Sigmoid colon (tissue), 6 donors: ENCODE measurements at regions not wholly inside any gene's neighbourhood (a gene's known extent, or its start where the extent isn't known, plus 50 kb on each side); places are given as distances from the start of the nearest gene placed in this dataset.

ENCODE experiments used
- DNase-seq: peaks from one replicate; pipeline ENCODE4 v3.0.0-alpha.2; 2019
- H3K27ac ChIP-seq, 4 donors: fragments of 200-600 bp; sonication (generic); one replicate each; pipeline ENCODE4 v1.5.1; 2016 to 2019; ENCODE audit warnings: mild to moderate bottlenecking in 1 of 4
- H3K27me3 ChIP-seq, 3 donors: fragments of 200-600 bp; sonication (generic); one replicate each; pipeline ENCODE4 v1.5.1; 2019; ENCODE audit warnings: mild to moderate bottlenecking in 1 of 3
- H3K36me3 ChIP-seq, 4 donors: fragments of 200-600 bp; sonication (generic); one replicate each; pipeline ENCODE4 v1.5.1; 2016 to 2019
- H3K4me1 ChIP-seq, 4 donors: fragments of 200-600 bp; sonication (generic); one replicate each; pipeline ENCODE4 v1.5.1; 2017 to 2019
- H3K4me3 ChIP-seq, 4 donors: fragments of 200-600 bp; sonication (generic); one replicate each; pipeline ENCODE4 v1.5.1; 2017 to 2019; ENCODE audit warnings: mild to moderate bottlenecking in 2 of 4, moderate library complexity in 1 of 4
- H3K9me3 ChIP-seq, 4 donors: fragments of 200-600 bp in 3 of 4; sonication (generic) in 3 of 4; one replicate each; pipeline versions ENCODE4 v1.5.1 to v1.6.1; 2013 to 2019
- EP300 ChIP-seq, 4 donors: sonication (generic); formaldehyde crosslinking; IDR thresholded peaks; one replicate each; pipeline ENCODE4 v1.6.1; 2017; ENCODE audit warnings: antibody characterized with exemption in 4 of 4
- POLR2A ChIP-seq, 2 donors: fragments of 450-650 bp; IDR thresholded peaks; one replicate each; pipeline ENCODE4 v1.6.1; 2016; ENCODE audit warnings: antibody characterized with exemption in 2 of 2, mild to moderate bottlenecking in 2 of 2, moderate library complexity in 2 of 2
- POLR2AphosphoS5 ChIP-seq, 4 donors: sonication (generic); formaldehyde crosslinking; IDR thresholded peaks; one replicate each; pipeline ENCODE4 v1.6.1; 2017; ENCODE audit warnings: antibody characterized with exemption in 4 of 4
- WGBS, 2 donors: extraction: QIAGEN DNeasy Blood & Tissue Kit; methylation state at CpG; one replicate each; pipeline ENCODE4 v1.1.7; 2013; 5-methylcytosine and 5-hydroxymethylcytosine counted together
- intact Hi-C: fragments of 100-400 bp; cut with DNase I; formaldehyde crosslinking; loops from one replicate; pipeline ENCODE4 v1.15.1; 2023
- TF ChIP-seq, protein P1 (sequence below), 4 experiments: fragments of 450-650 bp in 3 of 4; fragments of 200-600 bp in 1 of 4; IDR thresholded peaks; one replicate each; pipeline ENCODE4 v1.5.1; 2016 to 2019; ENCODE audit warnings: antibody characterized with exemption in 4 of 4, mild to moderate bottlenecking in 3 of 4, moderate library complexity in 2 of 4
- donor health status: healthy with polysubstance abuse.
- donor health status: healthy.

GRCh38 chrX:16250296-16250695 is 83.0 kb downstream of the MAGEB17 start:
- no peaks in the 10 kb centered on the region for H3K36me3 ChIP-seq
- no peak for DNase-seq
- 67 to 69% methylated on average over 1 of the region's 1 CpG for WGBS, 2 donors
- TF ChIP-seq EP300 (IDR thresholded peaks at IDR 0.05) (no peak), POLR2A (IDR thresholded peaks at IDR 0.05) (no peak), POLR2AphosphoS5 (IDR thresholded peaks at IDR 0.05) (no peak)
- no peaks in the 10 kb centered on the region for H3K27me3 ChIP-seq
- intact Hi-C loops: no loop called here
- no peak overlapping the region for H3K4me3 ChIP-seq
- H3K27ac ChIP-seq: no peak overlapping the region
- no peaks in the 10 kb centered on the region for H3K9me3 ChIP-seq
- no peaks in the 10 kb centered on the region for H3K4me1 ChIP-seq

DNA sequence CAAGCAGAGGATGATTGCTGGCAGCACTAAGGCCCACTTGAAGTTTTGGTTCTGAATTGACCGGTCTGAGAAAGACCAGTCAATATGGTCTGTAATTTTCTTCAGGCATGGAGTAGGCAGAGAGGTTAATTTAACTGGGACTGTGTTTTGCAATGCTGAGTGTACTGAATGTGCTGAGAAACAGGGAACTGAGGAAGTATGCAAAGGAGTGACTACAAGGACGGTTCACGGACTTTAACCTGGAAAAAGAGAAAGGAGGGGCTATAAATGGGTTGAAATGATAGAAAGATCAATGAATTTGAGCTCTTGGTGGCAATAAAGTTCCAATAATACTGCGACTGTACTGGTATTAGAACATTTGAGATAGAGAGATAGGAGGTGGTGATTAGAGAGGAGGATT is 84.5 kb downstream of the MAGEB17 start:
- Histone ChIP-seq H3K9me3 (no peaks in the 10 kb centered on the region), H3K27me3 (no peaks in the 10 kb centered on the region), H3K4me1 (no peaks in the 10 kb centered on the region), H3K4me3 (no peak overlapping the region), H3K27ac (no peak overlapping the region), H3K36me3 (no peaks in the 10 kb centered on the region)
- TF ChIP-seq POLR2AphosphoS5 (IDR thresholded peaks at IDR 0.05): no peak
- no peak for TF ChIP-seq EP300 (IDR thresholded peaks at IDR 0.05)
- TF ChIP-seq, protein P1, sequence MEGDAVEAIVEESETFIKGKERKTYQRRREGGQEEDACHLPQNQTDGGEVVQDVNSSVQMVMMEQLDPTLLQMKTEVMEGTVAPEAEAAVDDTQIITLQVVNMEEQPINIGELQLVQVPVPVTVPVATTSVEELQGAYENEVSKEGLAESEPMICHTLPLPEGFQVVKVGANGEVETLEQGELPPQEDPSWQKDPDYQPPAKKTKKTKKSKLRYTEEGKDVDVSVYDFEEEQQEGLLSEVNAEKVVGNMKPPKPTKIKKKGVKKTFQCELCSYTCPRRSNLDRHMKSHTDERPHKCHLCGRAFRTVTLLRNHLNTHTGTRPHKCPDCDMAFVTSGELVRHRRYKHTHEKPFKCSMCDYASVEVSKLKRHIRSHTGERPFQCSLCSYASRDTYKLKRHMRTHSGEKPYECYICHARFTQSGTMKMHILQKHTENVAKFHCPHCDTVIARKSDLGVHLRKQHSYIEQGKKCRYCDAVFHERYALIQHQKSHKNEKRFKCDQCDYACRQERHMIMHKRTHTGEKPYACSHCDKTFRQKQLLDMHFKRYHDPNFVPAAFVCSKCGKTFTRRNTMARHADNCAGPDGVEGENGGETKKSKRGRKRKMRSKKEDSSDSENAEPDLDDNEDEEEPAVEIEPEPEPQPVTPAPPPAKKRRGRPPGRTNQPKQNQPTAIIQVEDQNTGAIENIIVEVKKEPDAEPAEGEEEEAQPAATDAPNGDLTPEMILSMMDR (IDR thresholded peaks at IDR 0.05): no peak
- no peak for TF ChIP-seq POLR2A (IDR thresholded peaks at IDR 0.05)
- DNase-seq: no peak
- WGBS, 2 donors: 34 to 64% methylated on average over 4 of the region's 4 CpGs
- intact Hi-C loops: no loop called here

DNA sequence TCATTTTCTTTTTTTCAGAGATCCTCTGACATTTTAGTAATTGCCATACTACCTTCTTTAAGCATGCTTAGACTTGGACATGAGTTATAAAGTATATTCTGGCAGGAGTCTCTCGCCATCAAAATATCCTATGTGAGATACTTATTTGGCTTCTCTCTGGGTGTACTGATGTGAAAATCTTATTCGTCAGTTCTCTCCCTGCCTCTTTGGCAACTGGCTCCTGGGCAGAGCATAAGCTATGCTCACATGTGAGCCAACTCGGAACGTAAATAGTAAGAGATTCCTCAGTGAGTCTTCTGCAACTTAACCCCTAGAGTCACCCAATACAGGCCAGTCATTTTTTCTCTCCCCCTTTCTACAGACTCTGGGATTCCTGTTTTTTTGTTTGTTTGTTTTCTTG is 91.6 kb downstream of the MAGEB17 start:
- no peak overlapping the region for H3K27ac ChIP-seq
- H3K27me3 ChIP-seq: peaks cover 0 to 2% (median 0%) of the 10 kb centered on the region in 3 donors
- H3K4me1 ChIP-seq: no peaks in the 10 kb centered on the region
- WGBS, 2 donors: 73 to 79% methylated on average over 4 of the region's 4 CpGs
- TF ChIP-seq POLR2AphosphoS5 (IDR thresholded peaks at IDR 0.05) (no peak), EP300 (IDR thresholded peaks at IDR 0.05) (no peak), POLR2A (IDR thresholded peaks at IDR 0.05) (no peak)
- TF ChIP-seq, protein P1 (IDR thresholded peaks at IDR 0.05): no peak
- intact Hi-C loops: no loop called here
- H3K4me3 ChIP-seq: no peak overlapping the region
- H3K9me3 ChIP-seq: no peaks in the 10 kb centered on the region
- no peaks in the 10 kb centered on the region for H3K36me3 ChIP-seq
- no peak for DNase-seq

DNA sequence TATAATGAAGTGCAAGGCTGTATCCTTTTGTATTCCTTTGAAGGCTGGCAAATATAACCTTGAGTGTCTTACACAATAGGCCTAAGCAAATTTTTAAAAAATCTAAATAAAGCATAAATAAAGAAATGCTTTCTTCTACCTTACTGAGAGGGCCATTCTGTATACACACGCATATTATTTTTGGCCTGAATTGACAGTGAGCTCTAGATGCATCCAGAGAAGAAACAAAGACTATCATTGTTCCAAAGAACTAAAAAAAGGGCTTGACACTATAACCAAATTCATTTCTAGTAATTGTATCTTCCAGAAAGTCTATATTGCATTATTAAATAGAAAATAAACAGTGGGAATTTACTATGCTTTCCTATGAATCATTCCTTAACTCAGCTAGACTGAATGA is 100.2 kb downstream of the MAGEB17 start:
- H3K4me1 ChIP-seq: no peaks in the 10 kb centered on the region

DNA sequence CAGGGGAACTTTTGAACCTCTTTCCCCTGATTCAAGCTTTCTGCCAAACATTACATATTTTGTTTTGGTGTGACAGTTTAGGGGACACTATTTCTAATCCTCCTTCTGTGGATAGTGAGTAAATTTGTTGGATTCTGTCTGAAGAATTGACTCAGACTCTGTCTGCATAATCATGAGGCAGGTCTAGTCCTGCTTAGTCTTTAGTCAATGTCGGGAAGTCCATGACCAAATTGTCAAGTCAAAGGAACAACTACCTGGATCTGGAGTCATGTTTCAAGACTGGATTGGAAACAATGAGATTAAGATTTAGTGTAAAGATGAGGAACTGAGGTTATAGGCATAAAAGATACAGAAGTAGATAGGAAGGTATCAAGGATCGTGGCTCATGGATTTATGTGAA is 100.9 kb downstream of the MAGEB17 start:
- intact Hi-C loops: no loop called here
- 91 to 96% methylated on average over 2 of the region's 2 CpGs for WGBS, 2 donors
- Histone ChIP-seq H3K9me3 (no peaks in the 10 kb centered on the region), H3K4me1 (no peaks in the 10 kb centered on the region), H3K4me3 (no peak overlapping the region), H3K27me3 (no peaks in the 10 kb centered on the region), H3K27ac (no peak overlapping the region), H3K36me3 (no peaks in the 10 kb centered on the region)
- DNase-seq: no peak
- TF ChIP-seq EP300 (IDR thresholded peaks at IDR 0.05) (no peak), POLR2A (IDR thresholded peaks at IDR 0.05) (no peak), POLR2AphosphoS5 (IDR thresholded peaks at IDR 0.05) (no peak)
- TF ChIP-seq, protein P1 (IDR thresholded peaks at IDR 0.05): no peak

More for the DNA sequence above, 100.2 kb downstream of the MAGEB17 start:
- no peaks in the 10 kb centered on the region for H3K36me3 ChIP-seq
- no peak for DNase-seq
- TF ChIP-seq, protein P1 (IDR thresholded peaks at IDR 0.05): no peak
- TF ChIP-seq EP300 (IDR thresholded peaks at IDR 0.05) (no peak), POLR2AphosphoS5 (IDR thresholded peaks at IDR 0.05) (no peak), POLR2A (IDR thresholded peaks at IDR 0.05) (no peak)
- WGBS, 2 donors: 85 to 95% methylated on average over 1 of the region's 1 CpG
- H3K9me3 ChIP-seq: no peaks in the 10 kb centered on the region
- intact Hi-C loops: no loop called here
- H3K4me3 ChIP-seq: no peak overlapping the region
- H3K27me3 ChIP-seq: no peaks in the 10 kb centered on the region
- no peak overlapping the region for H3K27ac ChIP-seq
